ENCODE measurements at regions not wholly inside any gene's neighbourhood (a gene's known extent, or its start where the extent isn't known, plus 50 kb on each side); places are given as distances from the start of the nearest gene placed in this dataset.

- intact Hi-C loops (cut with DNase I) = no loop called here
- TF ChIP-seq CTCF (IDR thresholded peaks at IDR 0.05) = no peak
Observed at GRCh38 chr3:118272991-118273390, 761.7 kb downstream of the IGSF11 start.

GRCh38 chr3:118277814-118278213 is 756.8 kb downstream of the IGSF11 start:
- no peak for DNase-seq
- no peak for ATAC-seq
- TF ChIP-seq CTCF (IDR thresholded peaks at IDR 0.05) = no peak
- H3K4me1 ChIP-seq = no peaks in the 10 kb centered on the region
- H3K36me3 ChIP-seq = no peaks in the 10 kb centered on the region
- H3K27ac ChIP-seq = no peak overlapping the region
- no peak overlapping the region for H3K4me3 ChIP-seq
- H3K27me3 ChIP-seq = no peaks in the 10 kb centered on the region
- peaks cover 0 to 2% of the 10 kb centered on the region in 2 donors for H3K9me3 ChIP-seq
- intact Hi-C loops (cut with DNase I) = no loop called here

More at GRCh38 chr3:118272991-118273390, 761.7 kb downstream of the IGSF11 start:
- Histone ChIP-seq H3K27ac (no peak overlapping the region), H3K4me3 (no peak overlapping the region), H3K36me3 (no peaks in the 10 kb centered on the region), H3K4me1 (no peaks in the 10 kb centered on the region), H3K27me3 (no peaks in the 10 kb centered on the region), H3K9me3 (peaks cover 0 to 10% of the 10 kb centered on the region in 2 donors)
- DNase-seq (no peak), ATAC-seq (no peak)

- no peak for DNase-seq
- no peak for ATAC-seq
Observed at GRCh38 chr3:118292841-118293240, 741.8 kb downstream of the IGSF11 start.

GRCh38 chr3:118298133-118298532 is 736.5 kb downstream of the IGSF11 start:
- ATAC-seq = no peak
- Histone ChIP-seq H3K27ac (no peak overlapping the region), H3K9me3 (no peaks in the 10 kb centered on the region), H3K4me3 (no peak overlapping the region), H3K36me3 (no peaks in the 10 kb centered on the region), H3K4me1 (no peaks in the 10 kb centered on the region), H3K27me3 (no peaks in the 10 kb centered on the region)
- no peak for TF ChIP-seq CTCF (IDR thresholded peaks at IDR 0.05)
- no peak for DNase-seq
- intact Hi-C loops (cut with DNase I) = no loop called here

More at GRCh38 chr3:118292841-118293240, 741.8 kb downstream of the IGSF11 start:
- intact Hi-C loops (cut with DNase I) = no loop called here
- no peaks in the 10 kb centered on the region for H3K9me3 ChIP-seq
- no peaks in the 10 kb centered on the region for H3K4me1 ChIP-seq
- no peaks in the 10 kb centered on the region for H3K27me3 ChIP-seq
- no peak overlapping the region for H3K27ac ChIP-seq
- no peak overlapping the region for H3K4me3 ChIP-seq
- TF ChIP-seq CTCF (IDR thresholded peaks at IDR 0.05) = no peak
- no peaks in the 10 kb centered on the region for H3K36me3 ChIP-seq

- DNase-seq (no peak), ATAC-seq (no peak)
- TF ChIP-seq CTCF (IDR thresholded peaks at IDR 0.05) = no peak
- Histone ChIP-seq H3K4me1 (no peaks in the 10 kb centered on the region), H3K36me3 (no peaks in the 10 kb centered on the region), H3K27me3 (no peaks in the 10 kb centered on the region), H3K27ac (no peak overlapping the region), H3K9me3 (no peaks in the 10 kb centered on the region), H3K4me3 (no peak overlapping the region)
- intact Hi-C loops (cut with DNase I) = no loop called here
Observed at GRCh38 chr3:118304557-118304956, 730.1 kb downstream of the IGSF11 start.
